GM21717 (cell line): ENCODE measurements at regions not wholly inside any gene's neighbourhood (a gene's known extent, or its start where the extent isn't known, plus 50 kb on each side); places are given as distances from the start of the nearest gene placed in this dataset.

Experiments
- ATAC-seq: cut with Tn5 transposase; IDR thresholded peaks from one replicate; pipeline ENCODE4 v1.9.1; 2021; ENCODE audit warnings: mild to moderate bottlenecking, moderate library complexity; ENCODE audit not compliant: unreplicated experiment

DNA sequence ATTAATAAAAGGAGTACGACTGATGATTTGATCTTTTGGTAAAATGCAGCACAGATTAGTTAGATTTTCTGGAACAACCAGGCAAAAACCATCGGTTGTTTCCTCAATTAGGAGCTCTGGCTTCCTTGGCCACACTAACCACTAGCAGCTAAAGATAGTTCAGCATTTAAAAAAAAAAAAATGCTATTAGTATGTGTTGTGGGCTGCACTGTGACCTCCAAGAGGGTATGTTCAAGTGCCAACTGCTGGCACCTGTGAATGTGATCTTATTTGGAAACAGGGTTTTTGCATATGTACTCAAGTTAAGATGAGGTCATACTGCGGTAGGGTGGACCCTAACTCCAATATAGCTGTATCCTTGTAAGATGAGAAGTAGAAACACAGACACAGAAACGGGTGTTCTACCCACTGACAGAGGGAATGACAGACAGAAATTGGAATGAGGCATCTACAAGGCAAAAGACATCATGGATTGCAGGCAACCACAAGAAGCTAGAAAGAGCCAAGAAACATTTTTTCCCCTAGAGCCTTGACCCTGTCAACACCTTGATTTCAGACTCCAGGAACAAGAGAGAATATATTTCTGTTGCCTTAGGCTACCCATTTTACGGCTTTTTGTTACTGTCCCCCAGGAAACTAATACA, 534.6 kb upstream of the ROBO2 start:
- no peak for ATAC-seq

DNA sequence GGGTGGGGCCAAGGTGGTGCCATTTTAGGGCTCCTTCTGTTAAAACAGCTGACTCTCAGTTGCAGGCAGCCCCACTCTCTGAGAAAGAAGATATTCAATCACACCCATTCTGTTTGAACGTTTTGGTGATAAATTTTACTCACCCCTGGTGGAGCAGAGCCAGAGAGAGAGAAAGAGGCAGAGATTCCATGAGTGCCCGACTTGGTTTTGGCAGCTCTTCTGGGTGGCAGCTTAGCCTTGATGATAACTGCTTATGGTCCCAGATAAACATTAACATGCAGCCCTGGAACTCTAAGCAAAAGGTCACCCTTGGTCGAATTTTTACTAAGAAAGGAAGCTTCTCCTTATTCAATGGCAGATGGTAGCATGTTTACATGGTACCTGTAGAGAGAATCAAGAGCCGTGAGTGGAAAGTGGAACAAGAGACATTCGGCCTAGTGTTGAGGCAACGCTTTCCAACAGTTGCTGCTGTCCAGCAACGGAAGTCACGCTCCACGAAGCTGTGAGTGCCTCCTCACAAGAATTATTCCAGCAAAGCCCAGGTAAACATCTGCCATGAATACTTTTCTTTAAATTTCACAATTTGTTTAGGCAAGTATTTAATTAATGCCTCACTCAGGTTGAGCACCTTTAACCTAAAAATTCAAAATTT, 530.6 kb upstream of the ROBO2 start:
- no peak for ATAC-seq

DNA sequence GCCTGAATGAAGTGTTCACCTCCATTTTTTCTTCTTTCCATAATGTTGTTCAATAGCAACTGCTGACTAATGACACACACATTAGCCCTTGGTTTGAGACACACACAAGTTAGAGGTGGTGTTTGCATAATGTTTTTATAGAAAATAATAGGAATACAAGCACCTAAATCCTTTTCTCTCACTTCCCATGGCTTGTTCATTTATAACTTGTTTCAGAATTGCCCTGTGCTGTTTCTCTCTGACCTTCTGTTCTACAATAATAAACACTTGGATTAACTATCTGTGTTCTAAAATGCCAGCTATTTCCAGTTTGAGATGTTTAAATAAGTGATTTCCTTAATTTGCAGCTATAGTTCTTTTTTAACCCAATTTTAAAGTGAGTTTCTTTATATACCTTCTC, 525.1 kb upstream of the ROBO2 start:
- no peak for ATAC-seq

DNA sequence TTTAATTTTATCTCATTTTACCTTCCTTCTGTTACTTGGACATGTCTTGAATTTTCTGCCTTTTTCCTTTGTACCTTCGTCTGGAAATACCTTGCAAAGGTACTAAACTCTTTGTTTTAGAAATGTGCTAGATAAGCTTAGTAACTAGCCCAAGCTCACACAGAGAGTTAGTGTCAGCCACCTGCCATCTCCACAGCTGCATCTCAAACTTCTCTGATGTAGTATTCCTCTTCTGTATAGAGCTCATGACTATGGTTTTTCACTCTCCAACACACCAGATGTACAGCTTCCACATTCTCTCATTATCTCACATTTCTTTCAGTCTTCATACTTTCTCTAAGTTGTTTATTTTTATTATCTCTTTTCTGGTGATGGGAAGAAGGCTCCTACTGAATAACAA, 516.6 kb upstream of the ROBO2 start:
- no peak for ATAC-seq

DNA sequence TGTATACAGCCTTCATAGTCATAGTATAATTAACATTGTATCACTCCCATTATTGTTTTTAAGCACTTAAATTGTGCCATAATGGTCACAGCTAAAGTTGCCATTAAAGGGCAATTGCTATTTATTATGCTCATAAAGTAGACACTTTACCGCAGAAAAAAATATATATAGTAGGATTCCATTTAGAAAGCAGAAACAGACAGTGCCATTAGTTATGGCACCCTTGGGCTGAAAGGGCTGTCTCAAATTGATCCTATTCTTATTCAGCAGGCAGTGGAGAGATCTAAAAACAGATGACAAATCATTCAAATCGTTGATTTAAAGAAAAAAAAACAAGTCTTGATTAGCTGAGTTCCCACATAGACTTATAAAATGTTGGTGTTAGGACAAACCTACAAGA, 514.2 kb upstream of the ROBO2 start:
- no peak for ATAC-seq

DNA sequence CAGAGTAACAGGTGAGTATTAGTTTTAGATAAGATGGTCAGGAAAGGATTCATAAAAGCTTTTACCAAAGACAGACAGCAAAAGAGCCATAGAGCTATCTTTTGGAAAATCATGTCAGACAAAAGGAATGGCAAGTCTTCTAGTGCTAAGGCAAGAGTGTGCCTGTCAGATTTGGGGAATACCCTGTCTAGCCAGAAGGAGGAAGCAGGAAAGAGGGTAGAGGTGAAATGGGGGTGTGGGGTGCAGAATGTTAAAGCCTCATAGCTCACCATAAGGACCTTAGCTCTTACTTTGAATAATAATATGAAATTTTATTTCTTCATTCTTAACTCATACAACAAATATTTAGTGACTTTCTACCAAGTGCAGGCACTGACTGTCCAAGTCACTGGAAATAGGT, 512.1 kb upstream of the ROBO2 start:
- no peak for ATAC-seq

DNA sequence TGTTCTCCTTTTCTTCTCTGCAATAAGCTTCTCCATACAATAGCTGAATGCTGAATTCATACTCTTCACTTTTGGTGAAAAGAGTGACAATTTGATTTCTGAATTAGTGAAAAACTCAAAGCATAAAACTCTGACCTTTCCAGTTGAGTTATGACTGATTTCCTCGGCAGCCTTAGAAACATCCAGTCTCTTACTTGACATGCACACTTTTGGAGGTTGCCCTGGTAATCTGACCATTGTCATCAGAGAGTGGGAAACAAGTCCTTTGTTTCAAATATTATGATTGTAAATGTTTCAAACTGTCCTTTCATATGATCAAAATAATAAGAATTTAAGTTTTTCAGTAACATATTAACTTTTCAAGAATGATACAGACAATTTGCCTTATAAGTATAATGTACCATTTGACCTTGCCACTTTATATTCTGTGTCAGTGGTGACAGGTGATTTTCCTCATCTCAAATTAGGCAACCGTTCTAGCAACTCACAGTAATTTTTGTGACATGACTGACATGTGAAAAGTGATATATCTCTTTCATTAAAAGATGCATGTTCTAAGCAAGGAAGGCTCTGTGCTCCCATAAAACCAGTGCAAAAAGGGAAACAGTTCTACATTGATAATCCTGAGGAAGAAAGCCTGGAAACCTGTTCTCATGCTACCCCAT, 507.6 kb upstream of the ROBO2 start:
- ATAC-seq = no peak

DNA sequence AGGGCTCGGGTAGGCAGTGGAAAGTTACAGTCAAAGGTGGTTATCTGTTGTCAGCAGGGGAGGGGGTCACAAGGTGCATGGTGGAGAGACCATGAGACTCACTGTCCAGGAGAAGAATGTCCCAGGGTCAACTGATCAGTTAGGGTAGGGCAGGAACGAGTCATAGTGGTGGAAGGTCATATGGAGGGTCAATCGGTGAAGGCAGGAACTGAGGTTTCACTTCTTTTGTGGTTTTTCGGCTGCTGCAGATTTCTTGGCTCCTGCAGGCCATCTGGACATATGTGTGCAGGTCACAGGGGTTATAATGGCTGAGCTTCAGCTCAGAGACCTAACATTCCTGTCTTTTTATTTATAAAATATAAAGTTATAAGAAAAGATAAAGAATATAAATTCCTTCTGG, 506.2 kb upstream of the ROBO2 start:
- peak; percentile 63 for ATAC-seq

DNA sequence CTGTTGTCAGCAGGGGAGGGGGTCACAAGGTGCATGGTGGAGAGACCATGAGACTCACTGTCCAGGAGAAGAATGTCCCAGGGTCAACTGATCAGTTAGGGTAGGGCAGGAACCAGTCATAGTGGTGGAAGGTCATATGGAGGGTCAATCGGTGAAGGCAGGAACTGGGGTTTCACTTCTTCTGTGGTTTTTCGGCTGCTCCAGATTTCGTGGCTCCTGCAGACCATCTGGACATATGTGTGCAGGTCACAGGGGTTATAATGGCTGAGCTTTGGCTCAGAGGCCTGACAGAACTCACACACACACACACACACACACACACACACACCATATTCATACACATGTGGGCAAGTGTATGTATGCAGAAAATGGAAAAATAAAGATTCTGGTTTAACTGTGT, 502.0 kb upstream of the ROBO2 start:
- ATAC-seq = peak; percentile 50

DNA sequence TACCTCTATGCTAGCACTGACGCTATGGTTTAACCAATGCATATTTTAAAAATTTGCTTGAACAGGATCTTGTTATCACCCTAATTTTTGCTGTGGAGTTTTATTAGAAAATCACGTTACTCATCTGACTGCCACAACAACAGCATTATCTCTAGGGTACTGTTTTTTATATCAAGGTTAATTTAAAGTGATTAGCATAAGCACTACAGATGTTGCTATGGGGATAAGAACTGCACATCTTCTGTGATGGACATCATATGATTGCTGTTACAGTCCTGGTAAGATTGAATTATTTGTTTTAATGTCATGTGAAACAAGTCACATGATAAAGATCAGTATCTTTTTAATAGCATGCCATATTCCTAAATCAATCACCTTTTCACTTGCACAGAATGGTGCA, 492.2 kb upstream of the ROBO2 start:
- ATAC-seq = no peak

DNA sequence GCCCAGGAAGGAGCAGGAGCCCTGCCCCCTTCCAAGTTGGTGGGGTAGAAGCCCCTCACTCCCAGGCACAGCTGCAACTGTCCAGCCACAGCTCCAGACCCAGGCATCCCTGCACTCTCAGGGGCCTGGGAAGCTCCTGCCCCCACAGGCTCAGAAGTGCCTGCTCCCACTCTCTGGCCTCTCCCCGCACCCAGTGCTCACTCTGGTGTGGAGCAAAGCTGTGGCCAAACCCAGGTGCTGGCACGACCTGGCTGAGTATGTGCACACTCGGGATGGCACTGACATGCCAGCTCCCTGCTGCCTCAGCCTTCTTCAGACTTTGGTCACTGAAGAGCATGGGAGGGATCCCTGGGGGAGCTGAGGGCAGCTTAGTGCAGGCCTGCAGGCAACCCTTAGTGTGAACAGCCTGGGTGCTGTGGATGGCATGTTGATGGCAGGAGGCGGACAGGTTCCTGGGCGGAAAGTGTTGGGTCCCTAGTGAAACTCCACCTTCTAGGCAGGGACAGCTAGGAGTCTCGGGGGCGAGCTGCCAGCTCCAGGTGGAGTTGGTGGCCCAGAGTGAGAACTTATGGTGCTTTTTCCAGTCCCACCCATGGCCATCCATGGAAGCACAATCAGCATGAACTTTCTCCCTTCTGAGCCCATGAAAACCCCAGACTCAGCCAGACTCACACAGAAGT, 489.2 kb upstream of the ROBO2 start:
- ATAC-seq = no peak

DNA sequence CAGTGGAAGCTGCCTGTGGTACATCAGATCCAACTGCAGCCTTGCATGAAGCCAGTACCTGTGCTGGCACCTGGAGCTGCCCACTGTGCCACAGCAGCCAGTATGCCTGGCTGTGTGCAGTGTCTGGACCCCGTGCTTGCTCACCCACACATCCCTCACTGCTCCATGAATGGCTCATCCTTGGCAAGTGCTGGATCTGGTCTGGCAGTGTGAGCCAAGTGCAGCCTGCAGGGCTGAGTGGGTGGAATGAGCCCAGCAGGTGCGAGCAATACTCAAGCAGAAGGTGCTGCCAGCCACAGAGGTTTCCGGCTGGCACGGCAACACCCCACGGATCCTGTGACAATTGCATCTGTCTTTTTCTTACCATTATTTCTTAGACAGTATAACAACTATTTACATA, 488.2 kb upstream of the ROBO2 start:
- no peak for ATAC-seq

DNA sequence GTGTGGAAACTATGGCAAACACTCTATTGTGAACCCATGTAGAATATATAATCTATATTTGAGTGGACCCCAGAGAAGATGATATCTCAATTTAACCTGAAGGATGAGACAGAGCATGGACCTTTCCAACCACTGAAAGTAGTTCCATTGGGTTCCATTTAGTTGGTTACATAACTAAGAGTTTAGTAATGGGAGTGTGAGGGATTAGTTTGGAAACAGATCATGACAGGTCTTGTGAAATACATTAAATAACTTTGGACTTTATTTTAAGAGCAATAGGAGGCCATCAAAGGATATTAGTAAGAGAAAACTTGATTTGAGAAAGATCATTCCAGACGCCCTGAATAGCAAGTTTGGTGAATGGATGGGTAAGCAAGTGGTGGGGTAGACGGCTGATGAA, 487.2 kb upstream of the ROBO2 start:
- ATAC-seq = no peak

DNA sequence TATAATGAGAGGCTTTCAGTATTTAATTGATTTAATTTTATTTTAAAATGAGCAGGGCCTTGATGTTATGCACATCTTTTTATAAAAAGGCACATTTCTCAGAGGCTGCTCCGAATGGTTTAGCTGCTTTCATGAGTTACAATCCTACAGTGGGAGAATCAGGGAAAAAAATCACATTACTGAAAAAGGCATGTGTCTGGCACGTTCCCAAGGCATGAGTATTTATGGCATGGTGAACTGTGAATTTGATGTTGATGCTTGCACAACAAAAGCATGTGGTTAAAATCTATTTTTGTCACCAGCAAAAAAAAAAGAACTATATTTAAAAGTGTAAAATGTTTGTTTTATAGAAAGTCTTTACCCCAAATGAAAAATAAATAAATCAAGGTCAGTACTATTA, 485.2 kb upstream of the ROBO2 start:
- no peak for ATAC-seq

DNA sequence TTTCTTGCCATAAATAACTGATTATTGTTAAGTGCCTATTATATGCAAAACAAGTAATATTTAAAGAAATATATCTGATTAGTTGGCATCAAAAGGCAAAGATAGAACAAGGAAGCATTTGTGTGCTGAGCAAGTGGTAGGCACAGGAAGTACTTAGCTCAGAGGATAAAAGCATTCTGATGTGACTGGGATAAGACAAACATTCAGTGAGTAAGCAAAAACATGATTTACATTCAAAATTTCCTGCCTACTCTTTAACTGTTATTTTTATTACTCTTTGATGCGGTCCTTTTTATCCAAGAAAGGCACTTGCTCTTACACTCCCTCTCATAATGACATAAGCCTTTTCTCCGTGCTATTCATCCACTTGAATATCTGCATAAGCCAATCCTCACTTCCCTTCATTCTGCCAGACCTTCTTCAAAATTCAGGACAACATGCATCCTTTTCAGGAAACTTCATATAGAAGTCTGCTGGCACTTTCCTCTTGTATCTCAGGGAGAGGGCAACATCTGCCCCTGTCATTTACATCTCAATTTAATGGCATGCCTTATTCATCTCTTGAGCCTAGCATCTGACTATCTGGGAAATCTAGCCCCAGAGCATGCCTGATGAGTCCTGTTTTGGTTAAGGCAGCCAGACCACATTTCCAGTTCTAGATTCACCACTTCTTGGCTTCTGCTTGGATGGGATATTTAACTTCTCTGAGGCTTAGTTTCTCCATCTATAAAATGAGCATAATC, 478.2 kb upstream of the ROBO2 start:
- no peak for ATAC-seq

DNA sequence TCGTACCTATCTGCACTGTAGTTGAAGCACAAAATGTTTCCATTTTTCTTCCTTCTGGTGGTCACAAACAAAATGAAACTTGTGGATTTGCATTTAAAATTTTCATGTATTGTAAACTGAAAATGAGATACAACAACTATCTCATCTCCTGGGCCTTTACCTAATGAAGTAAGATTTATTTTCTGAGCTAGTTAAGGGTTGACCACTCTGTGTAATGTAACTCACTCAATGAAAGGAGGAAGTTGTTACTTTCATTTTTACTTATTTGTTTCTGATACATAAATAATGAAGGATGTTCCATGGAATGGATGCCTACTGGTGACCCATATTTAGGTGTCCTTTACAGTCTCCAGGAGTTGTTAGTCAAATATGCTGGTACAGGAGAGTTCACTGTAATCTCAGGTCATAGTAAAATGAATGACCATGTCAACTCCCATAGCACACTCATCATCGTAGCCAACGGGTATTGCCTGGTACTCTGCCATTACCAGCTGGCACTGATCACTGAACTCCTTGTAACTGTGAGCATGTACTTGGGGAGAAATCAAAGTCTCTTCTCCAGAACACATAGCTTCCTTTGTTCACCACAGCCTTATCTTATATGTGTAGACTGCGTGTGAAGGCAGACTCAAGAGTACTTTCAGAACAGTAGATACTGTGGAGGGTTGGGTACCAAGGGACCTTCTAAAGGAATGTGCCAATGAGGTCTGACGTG, 474.2 kb upstream of the ROBO2 start:
- ATAC-seq = no peak

DNA sequence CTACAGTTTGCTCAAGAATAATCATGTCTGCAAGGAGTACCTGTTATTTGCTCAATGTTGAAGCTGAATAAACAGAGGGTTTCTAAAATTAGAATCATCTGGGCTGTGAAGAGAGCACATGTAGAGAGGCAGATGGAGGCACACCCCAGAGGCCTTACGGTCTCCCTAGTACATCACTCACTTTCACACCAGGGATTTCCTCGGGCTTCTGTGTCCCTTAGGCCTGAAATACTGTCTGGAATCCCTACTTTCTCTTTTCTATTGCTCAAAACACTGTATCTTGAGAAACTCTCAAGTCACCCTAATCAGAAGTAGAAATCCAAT, 473.7 kb upstream of the ROBO2 start:
- no peak for ATAC-seq

DNA sequence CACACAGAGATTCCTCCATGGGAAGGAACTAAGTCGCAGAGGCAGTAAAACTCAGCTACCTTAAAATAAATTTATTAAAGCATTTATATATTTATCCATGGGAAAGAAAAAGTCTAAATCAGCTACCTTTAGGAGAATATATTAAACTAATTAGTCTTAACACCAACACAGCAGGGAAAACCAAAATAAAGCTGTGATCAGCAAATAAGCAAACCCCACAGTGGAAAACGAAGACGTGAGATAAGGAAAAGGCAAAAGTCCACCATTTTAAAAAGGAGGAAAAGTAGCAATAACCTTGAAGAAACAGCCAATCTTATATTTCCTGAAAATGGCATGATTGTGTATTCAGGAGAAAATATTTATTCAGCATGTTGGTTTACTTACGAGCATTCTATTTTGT, 473.0 kb upstream of the ROBO2 start:
- no peak for ATAC-seq

DNA sequence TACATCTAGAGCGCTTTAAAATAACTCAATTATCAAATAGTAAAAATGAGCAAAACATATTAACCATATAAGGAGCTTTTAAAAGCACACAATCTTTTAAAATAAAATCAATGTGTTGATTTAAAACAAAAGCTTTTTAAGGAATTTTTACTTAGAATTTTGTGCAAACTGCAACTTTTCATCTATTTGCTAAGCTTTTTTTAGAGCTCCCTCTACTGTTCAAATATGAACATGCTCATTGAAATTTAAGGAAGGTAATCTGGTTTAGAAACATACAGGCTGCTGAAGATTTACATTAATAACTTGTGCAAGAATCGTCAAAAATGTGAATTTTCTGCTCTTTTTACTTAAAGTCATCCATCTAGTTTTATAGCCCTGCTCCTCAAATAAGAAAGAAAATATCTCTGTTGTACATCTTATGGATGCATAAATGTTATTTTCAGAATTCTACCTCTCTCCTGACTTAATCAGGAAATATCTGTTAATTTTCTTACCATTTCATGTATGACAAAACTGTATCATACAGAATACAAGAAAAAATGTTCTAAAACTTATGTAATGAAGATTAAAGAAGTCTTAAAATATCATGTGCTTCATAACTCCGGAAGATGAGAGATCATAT, 469.4 kb upstream of the ROBO2 start:
- no peak for ATAC-seq

DNA sequence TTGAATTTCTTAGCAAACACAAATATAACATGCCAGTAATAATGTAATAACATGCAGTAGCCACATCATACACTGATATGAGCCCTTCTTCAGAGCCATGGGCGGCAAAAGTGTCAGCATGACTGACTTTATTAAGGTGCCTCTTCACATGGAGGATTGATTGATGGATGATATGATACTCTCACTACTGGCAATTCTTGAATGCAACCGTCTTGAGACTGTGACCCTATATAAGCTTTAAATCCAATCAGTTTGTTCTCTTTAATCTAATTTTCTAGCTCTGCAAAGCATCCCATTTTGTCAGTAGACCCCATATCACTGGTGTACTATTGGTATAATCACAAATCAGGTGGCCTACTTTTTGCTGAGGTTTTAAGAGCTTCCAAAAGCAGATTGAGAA, 463.7 kb upstream of the ROBO2 start:
- ATAC-seq = no peak
